Mesothelial cell of epicardium (in vitro differentiated cells): ENCODE measurements at regions not wholly inside any gene's neighbourhood (a gene's known extent, or its start where the extent isn't known, plus 50 kb on each side); places are given as distances from the start of the nearest gene placed in this dataset.

Experiments
- DNase-seq, 2 experiments: peaks; one replicate each; pipeline ENCODE4 v3.0.0; 2021; ENCODE audit warnings: low spot score in 2 of 2; ENCODE audit not compliant: unreplicated experiment in 2 of 2
- H3K27ac Mint-ChIP-seq: 2 replicates; pipeline ENCODE4 v1.8.0; 2021; ENCODE audit warnings: mixed read lengths
- H3K27me3 Mint-ChIP-seq: 2 replicates; pipeline ENCODE4 v1.8.0; 2021; ENCODE audit warnings: low read depth, mixed read lengths
- H3K36me3 Mint-ChIP-seq: 2 replicates; pipeline ENCODE4 v1.8.0; 2021; ENCODE audit warnings: mixed read lengths
- H3K4me1 Mint-ChIP-seq: 2 replicates; pipeline ENCODE4 v1.8.0; 2021; ENCODE audit warnings: mixed read lengths
- H3K4me3 Mint-ChIP-seq: 2 replicates; pipeline ENCODE4 v1.8.0; 2021; ENCODE audit warnings: mild to moderate bottlenecking, moderate library complexity, mixed read lengths
- H3K9me3 Mint-ChIP-seq: 2 replicates; pipeline ENCODE4 v1.8.0; 2021; ENCODE audit warnings: mixed read lengths
- CTCF ChIP-seq: fragments of 200-600 bp; sonication (generic); IDR thresholded peaks from one replicate; pipeline ENCODE4 v1.5.0; 2021; ENCODE audit warnings: antibody characterized with exemption; ENCODE audit not compliant: unreplicated experiment

- peaks cover 6% of the 10 kb centered on the region for H3K9me3 Mint-ChIP-seq
- DNase-seq = no peak
- H3K4me1 Mint-ChIP-seq = peaks cover 12% of the 10 kb centered on the region
- H3K4me3 Mint-ChIP-seq = no peak overlapping the region
- no peak overlapping the region for H3K27ac Mint-ChIP-seq
- H3K27me3 Mint-ChIP-seq = no peaks in the 10 kb centered on the region
- H3K36me3 Mint-ChIP-seq = no peaks in the 10 kb centered on the region
- TF ChIP-seq CTCF = no peak
Observed at GRCh38 chr12:85633491-85633890, 202.7 kb downstream of the RASSF9 start.

GRCh38 chr12:85639834-85640233, 196.4 kb downstream of the RASSF9 start:
- Mint-ChIP-seq H3K4me1 (peaks cover 30% of the 10 kb centered on the region), H3K27me3 (no peaks in the 10 kb centered on the region), H3K36me3 (no peaks in the 10 kb centered on the region), H3K9me3 (peaks cover 7% of the 10 kb centered on the region), H3K4me3 (no peak overlapping the region), H3K27ac (no peak overlapping the region)
- TF ChIP-seq CTCF = no peak
- no peak for DNase-seq

- DNase-seq = no peak
- no peak overlapping the region for H3K27ac Mint-ChIP-seq
- H3K4me1 Mint-ChIP-seq = peaks cover 43% of the 10 kb centered on the region
- no peak for TF ChIP-seq CTCF
- no peaks in the 10 kb centered on the region for H3K36me3 Mint-ChIP-seq
- no peaks in the 10 kb centered on the region for H3K27me3 Mint-ChIP-seq
- no peak overlapping the region for H3K4me3 Mint-ChIP-seq
- H3K9me3 Mint-ChIP-seq = peaks cover 3% of the 10 kb centered on the region
Observed at GRCh38 chr12:85641796-85642195, 194.4 kb downstream of the RASSF9 start.

GRCh38 chr12:85642288-85642687, 193.9 kb downstream of the RASSF9 start:
- no peaks in the 10 kb centered on the region for H3K36me3 Mint-ChIP-seq
- H3K4me1 Mint-ChIP-seq = peaks cover 44% of the 10 kb centered on the region
- H3K4me3 Mint-ChIP-seq = no peak overlapping the region
- TF ChIP-seq CTCF = no peak
- H3K27ac Mint-ChIP-seq = no peak overlapping the region
- H3K27me3 Mint-ChIP-seq = no peaks in the 10 kb centered on the region
- no peak for DNase-seq
- H3K9me3 Mint-ChIP-seq = peaks cover 3% of the 10 kb centered on the region

- peaks cover 3% of the 10 kb centered on the region for H3K9me3 Mint-ChIP-seq
- no peak for TF ChIP-seq CTCF
- H3K36me3 Mint-ChIP-seq = no peaks in the 10 kb centered on the region
- H3K4me1 Mint-ChIP-seq = peaks cover 47% of the 10 kb centered on the region
- H3K27me3 Mint-ChIP-seq = no peaks in the 10 kb centered on the region
- DNase-seq = no peak
- H3K27ac Mint-ChIP-seq = no peak overlapping the region
- H3K4me3 Mint-ChIP-seq = no peak overlapping the region
Observed at GRCh38 chr12:85642808-85643207, 193.4 kb downstream of the RASSF9 start.

- H3K27ac Mint-ChIP-seq = no peak overlapping the region
- no peak for DNase-seq
- no peaks in the 10 kb centered on the region for H3K36me3 Mint-ChIP-seq
- H3K27me3 Mint-ChIP-seq = no peaks in the 10 kb centered on the region
- peaks cover 42% of the 10 kb centered on the region for H3K4me1 Mint-ChIP-seq
- no peak for TF ChIP-seq CTCF
- H3K4me3 Mint-ChIP-seq = no peak overlapping the region
- H3K9me3 Mint-ChIP-seq = peaks cover 8% of the 10 kb centered on the region
Observed at GRCh38 chr12:85644508-85644907, 191.7 kb downstream of the RASSF9 start.
